GM12878 (cell line): ENCODE measurements at regions not wholly inside any gene's neighbourhood (a gene's known extent, or its start where the extent isn't known, plus 50 kb on each side); places are given as distances from the start of the nearest gene placed in this dataset.

Experiments used
- ATAC-seq: fragments of 200-7000 bp; cut with Tn5 transposase; 3 replicates; pipeline ENCODE4 v1.9.1; 2020; ENCODE audit warnings: mild to moderate bottlenecking, moderate library complexity
- BruUV-seq: library from RNA; stranded (reverse); fragments of 400-500 nt; replicated peaks from 2 replicates; lab custom pipeline; 2021; lab: Mats Ljungman, UMichigan
- CTCF ChIA-PET: fragments of 300-600 bp; sonication (Branson Sonifier 250); formaldehyde crosslinking; extraction: SDS; loops from one replicate; lab custom pipeline; 2021; ENCODE audit warnings: inconsistent platforms; lab: Yijun Ruan, JAX
- POLR2A ChIA-PET: fragments of 350-600 bp; formaldehyde crosslinking; extraction: SDS; loops from one replicate; lab custom pipeline; 2021; ENCODE audit warnings: inconsistent platforms; lab: Charles Lee
- RAD21 ChIA-PET: fragments of 300-600 bp; sonication (Branson Sonifier 250); formaldehyde crosslinking; loops from one replicate; lab custom pipeline; 2023; ENCODE audit warnings: antibody characterized with exemption; ENCODE audit not compliant: unreplicated experiment; lab: Charles Lee
- SMC1A ChIA-PET: fragments of 300-600 bp; sonication (Branson Sonifier 250); formaldehyde crosslinking; loops from one replicate; lab custom pipeline; 2023; ENCODE audit not compliant: unreplicated experiment, uncharacterized antibody; lab: Charles Lee
- DNase-seq: peaks from one replicate; pipeline ENCODE4 v3.0.0-alpha.2; 2011; ENCODE audit warnings: low read depth, low spot score
- FAIRE-seq: peaks from 3 replicates; lab custom pipeline; 2011; peaks lifted over from hg19 to GRCh38; lab: Jason Lieb, UNC
- H2AFZ ChIP-seq: 2 replicates; pipeline ENCODE4 v1.6.0; 2011; ENCODE audit warnings: low read depth, low read length, control low read depth; ENCODE audit not compliant: control insufficient read depth
- H3K27ac ChIP-seq: 2 replicates; pipeline ENCODE4 v1.5.1; 2011; ENCODE audit warnings: control low read depth; ENCODE audit not compliant: control insufficient read depth, insufficient read depth
- H3K27me3 ChIP-seq, 2 experiments: replicated peaks in 1 of 2; 2 replicates each; pipeline versions ENCODE4 v1.6.0 to v1.6.1; 2011; ENCODE audit warnings: low read length in 1 of 2; ENCODE audit not compliant: control insufficient read depth in 2 of 2, insufficient read depth in 2 of 2
- H3K36me3 ChIP-seq, 2 experiments: 2 replicates each; pipeline ENCODE4 v1.5.1; 2011; ENCODE audit warnings: low read length in 1 of 2; ENCODE audit not compliant: control insufficient read depth in 2 of 2, insufficient read depth in 2 of 2
- H3K4me1 ChIP-seq: 2 replicates; pipeline ENCODE4 v1.6.1; 2011; ENCODE audit warnings: mild to moderate bottlenecking, low read length, moderate library complexity, mixed read lengths; ENCODE audit not compliant: control insufficient read depth, insufficient read depth
- H3K4me2 ChIP-seq: 2 replicates; pipeline ENCODE4 v1.6.0; 2011; ENCODE audit warnings: control low read depth; ENCODE audit not compliant: control insufficient read depth, insufficient read depth
- H3K4me3 ChIP-seq: fragments of 200-600 bp; sonication (generic); 2 replicates; pipeline ENCODE4 v1.5.1; 2016
- H3K79me2 ChIP-seq: 2 replicates; pipeline ENCODE4 v1.6.0; 2011; ENCODE audit warnings: low read length; ENCODE audit not compliant: control insufficient read depth, insufficient read depth
- H3K9ac ChIP-seq: 2 replicates; pipeline ENCODE4 v1.8.0; 2011; ENCODE audit warnings: low read length, control low read depth, mixed read lengths; ENCODE audit not compliant: control insufficient read depth, insufficient read depth
- H3K9me3 ChIP-seq: replicated peaks from 3 replicates; pipeline ENCODE4 v1.5.1; 2011; ENCODE audit warnings: mild to moderate bottlenecking, low read length; ENCODE audit not compliant: control insufficient read depth, insufficient read depth
- H4K20me1 ChIP-seq: 2 replicates; pipeline ENCODE4 v1.6.0; 2011; ENCODE audit not compliant: control insufficient read depth, insufficient read depth
- ATF3 ChIP-seq: IDR thresholded peaks from 2 replicates; pipeline ENCODE4 v1.6.1; 2011; ENCODE audit warnings: low read depth, mild to moderate bottlenecking, low read length, moderate library complexity, borderline replicate concordance; ENCODE audit errors: extremely low read depth
- CREM ChIP-seq: IDR thresholded peaks from 2 replicates; pipeline ENCODE4 v1.6.1; 2014; ENCODE audit warnings: antibody characterized with exemption, low read depth
- LARP7 ChIP-seq: fragments of 450-650 bp; IDR thresholded peaks from 2 replicates; pipeline ENCODE4 v1.6.1; 2017; ENCODE audit warnings: mild to moderate bottlenecking
- MXI1 ChIP-seq: fragments of 150-350 bp; IDR thresholded peaks from 2 replicates; pipeline ENCODE4 v1.6.1; 2011; ENCODE audit warnings: low read depth, mild to moderate bottlenecking, inconsistent platforms, low read length, improper control_type of control experiment
- NRF1 ChIP-seq: conservative IDR thresholded peaks from 2 replicates; pipeline ENCODE4 v1.6.1; 2011; ENCODE audit warnings: mild to moderate bottlenecking, low read depth, low read length, improper control_type of control experiment
- PML ChIP-seq: IDR thresholded peaks from 2 replicates; pipeline ENCODE4 v1.6.1; 2012; ENCODE audit warnings: low read length, inconsistent platforms
- RBBP5 ChIP-seq: fragments of 200-600 bp; sonication (generic); conservative IDR thresholded peaks from 2 replicates; pipeline ENCODE4 v1.6.1; 2016
- SIX5 ChIP-seq: IDR thresholded peaks from 2 replicates; pipeline ENCODE4 v1.6.1; 2011; ENCODE audit warnings: mild to moderate bottlenecking, low read depth, low read length, moderate library complexity; ENCODE audit not compliant: severe bottlenecking
- TCF12 ChIP-seq: IDR thresholded peaks from 2 replicates; pipeline ENCODE4 v1.6.1; 2011; ENCODE audit warnings: low read depth, mild to moderate bottlenecking, low read length
- WRNIP1 ChIP-seq: IDR thresholded peaks from 2 replicates; pipeline ENCODE4 v1.6.1; 2011; ENCODE audit warnings: low read depth, low read length, improper control_type of control experiment, borderline replicate concordance
- ZBTB4 ChIP-seq: fragments of 450-650 bp; formaldehyde crosslinking; IDR thresholded peaks from 2 replicates; pipeline ENCODE4 v1.4.0; 2022; ENCODE audit warnings: mild to moderate bottlenecking, moderate library complexity
- ZNF217 ChIP-seq: fragments of 450-650 bp; IDR thresholded peaks from 2 replicates; pipeline ENCODE4 v1.6.1; 2017; ENCODE audit warnings: antibody characterized with exemption, mild to moderate bottlenecking
- WGBS: methylation state at CpG from one replicate; pipeline ENCODE4 v1.1.6; 2016; ENCODE audit warnings: low lambda C conversion rate; ENCODE audit not compliant: insufficient replicate concordance, insufficient coverage; ENCODE audit errors: missing lambda C conversion rate; 5-methylcytosine and 5-hydroxymethylcytosine counted together
- in situ Hi-C: fragments of 300-500 bp; cut with MboI; formaldehyde crosslinking; loops from 9 replicates; pipeline ENCODE4 v1.14.3; 2018; ENCODE audit warnings: mixed read lengths
- intact Hi-C: fragments of 100-400 bp; cut with micrococcal nuclease; formaldehyde crosslinking; loops from one replicate; pipeline ENCODE4 v1.14.2; 2022; ENCODE audit not compliant: unreplicated experiment
- TF ChIP-seq, protein P1 (sequence below): IDR thresholded peaks from 2 replicates; pipeline ENCODE4 v1.6.1; 2012; ENCODE audit warnings: low read depth, low read length, improper control_type of control experiment
- TF ChIP-seq, protein P2 (sequence below): fragments of 450-650 bp; IDR thresholded peaks from 2 replicates; pipeline ENCODE4 v1.6.1; 2017; ENCODE audit warnings: borderline replicate concordance
- TF ChIP-seq, protein P3 (sequence below): fragments of 450-650 bp; IDR thresholded peaks from 2 replicates; pipeline ENCODE4 v1.6.1; 2017; ENCODE audit warnings: mild to moderate bottlenecking, low read depth, inconsistent platforms; ENCODE audit not compliant: poor library complexity, severe bottlenecking
- TF ChIP-seq, protein P4 (sequence below): fragments of 450-650 bp; IDR thresholded peaks from 2 replicates; pipeline ENCODE4 v1.6.1; 2016; ENCODE audit warnings: mild to moderate bottlenecking

GRCh38 chr12:94799136-94799535, 148.8 kb upstream of the TMCC3 start:
- 100% methylated on average over 2 of the region's 2 CpGs for WGBS
- no peak overlapping the region for H3K27ac ChIP-seq
- ChIA-PET POLR2A (interaction anchor here (1.0 kb wide), 1 partner anchor 69 kb away, joined by 3 read pairs; no protein-coding TSS in a partner anchor), SMC1A (interaction anchor here (1.3 to 1.9 kb wide), 2 partner anchors 10 to 29 kb away, joined by 4 to 12 read pairs; no protein-coding TSS in a partner anchor), RAD21 (no interaction called here), CTCF (no interaction called here)
- intact Hi-C loops: no loop called here
- no peaks in the 10 kb centered on the region for H4K20me1 ChIP-seq
- H3K4me3 ChIP-seq: no peak overlapping the region
- no peaks in the 10 kb centered on the region for H3K27me3 ChIP-seq
- no TSS peak for BruUV-seq
- DNase-seq (no peak), ATAC-seq (no peak), FAIRE-seq (no peak)
- peaks cover 7% of the 10 kb centered on the region for H3K4me1 ChIP-seq
- in situ Hi-C loops: no loop called here
- peaks cover 5% of the 10 kb centered on the region; the same call in 2 of the 3 replicates for H3K9me3 ChIP-seq
- H3K79me2 ChIP-seq: peaks cover 87% of the 10 kb centered on the region
- H3K9ac ChIP-seq: no peak overlapping the region
- no peak overlapping the region for H2AFZ ChIP-seq
- H3K4me2 ChIP-seq: no peak overlapping the region
- H3K36me3 ChIP-seq: peaks cover 3 to 27% of the 10 kb centered on the region in 2 experiments
- TF ChIP-seq NRF1 (no peak), WRNIP1 (no peak), MXI1 (no peak), TCF12 (no peak), PML (no peak), ZNF217 (no peak), LARP7 (no peak), RBBP5 (no peak), ATF3 (no peak), ZBTB4 (no peak), SIX5 (no peak), CREM (no peak)
- TF ChIP-seq, protein P1, sequence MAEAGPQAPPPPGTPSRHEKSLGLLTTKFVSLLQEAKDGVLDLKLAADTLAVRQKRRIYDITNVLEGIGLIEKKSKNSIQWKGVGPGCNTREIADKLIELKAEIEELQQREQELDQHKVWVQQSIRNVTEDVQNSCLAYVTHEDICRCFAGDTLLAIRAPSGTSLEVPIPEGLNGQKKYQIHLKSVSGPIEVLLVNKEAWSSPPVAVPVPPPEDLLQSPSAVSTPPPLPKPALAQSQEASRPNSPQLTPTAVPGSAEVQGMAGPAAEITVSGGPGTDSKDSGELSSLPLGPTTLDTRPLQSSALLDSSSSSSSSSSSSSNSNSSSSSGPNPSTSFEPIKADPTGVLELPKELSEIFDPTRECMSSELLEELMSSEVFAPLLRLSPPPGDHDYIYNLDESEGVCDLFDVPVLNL: no peak
- TF ChIP-seq, protein P2, sequence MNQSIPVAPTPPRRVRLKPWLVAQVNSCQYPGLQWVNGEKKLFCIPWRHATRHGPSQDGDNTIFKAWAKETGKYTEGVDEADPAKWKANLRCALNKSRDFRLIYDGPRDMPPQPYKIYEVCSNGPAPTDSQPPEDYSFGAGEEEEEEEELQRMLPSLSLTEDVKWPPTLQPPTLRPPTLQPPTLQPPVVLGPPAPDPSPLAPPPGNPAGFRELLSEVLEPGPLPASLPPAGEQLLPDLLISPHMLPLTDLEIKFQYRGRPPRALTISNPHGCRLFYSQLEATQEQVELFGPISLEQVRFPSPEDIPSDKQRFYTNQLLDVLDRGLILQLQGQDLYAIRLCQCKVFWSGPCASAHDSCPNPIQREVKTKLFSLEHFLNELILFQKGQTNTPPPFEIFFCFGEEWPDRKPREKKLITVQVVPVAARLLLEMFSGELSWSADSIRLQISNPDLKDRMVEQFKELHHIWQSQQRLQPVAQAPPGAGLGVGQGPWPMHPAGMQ: no peak
- TF ChIP-seq, protein P3, sequence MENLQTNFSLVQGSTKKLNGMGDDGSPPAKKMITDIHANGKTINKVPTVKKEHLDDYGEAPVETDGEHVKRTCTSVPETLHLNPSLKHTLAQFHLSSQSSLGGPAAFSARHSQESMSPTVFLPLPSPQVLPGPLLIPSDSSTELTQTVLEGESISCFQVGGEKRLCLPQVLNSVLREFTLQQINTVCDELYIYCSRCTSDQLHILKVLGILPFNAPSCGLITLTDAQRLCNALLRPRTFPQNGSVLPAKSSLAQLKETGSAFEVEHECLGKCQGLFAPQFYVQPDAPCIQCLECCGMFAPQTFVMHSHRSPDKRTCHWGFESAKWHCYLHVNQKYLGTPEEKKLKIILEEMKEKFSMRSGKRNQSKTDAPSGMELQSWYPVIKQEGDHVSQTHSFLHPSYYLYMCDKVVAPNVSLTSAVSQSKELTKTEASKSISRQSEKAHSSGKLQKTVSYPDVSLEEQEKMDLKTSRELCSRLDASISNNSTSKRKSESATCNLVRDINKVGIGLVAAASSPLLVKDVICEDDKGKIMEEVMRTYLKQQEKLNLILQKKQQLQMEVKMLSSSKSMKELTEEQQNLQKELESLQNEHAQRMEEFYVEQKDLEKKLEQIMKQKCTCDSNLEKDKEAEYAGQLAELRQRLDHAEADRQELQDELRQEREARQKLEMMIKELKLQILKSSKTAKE: no peak
- TF ChIP-seq, protein P4, sequence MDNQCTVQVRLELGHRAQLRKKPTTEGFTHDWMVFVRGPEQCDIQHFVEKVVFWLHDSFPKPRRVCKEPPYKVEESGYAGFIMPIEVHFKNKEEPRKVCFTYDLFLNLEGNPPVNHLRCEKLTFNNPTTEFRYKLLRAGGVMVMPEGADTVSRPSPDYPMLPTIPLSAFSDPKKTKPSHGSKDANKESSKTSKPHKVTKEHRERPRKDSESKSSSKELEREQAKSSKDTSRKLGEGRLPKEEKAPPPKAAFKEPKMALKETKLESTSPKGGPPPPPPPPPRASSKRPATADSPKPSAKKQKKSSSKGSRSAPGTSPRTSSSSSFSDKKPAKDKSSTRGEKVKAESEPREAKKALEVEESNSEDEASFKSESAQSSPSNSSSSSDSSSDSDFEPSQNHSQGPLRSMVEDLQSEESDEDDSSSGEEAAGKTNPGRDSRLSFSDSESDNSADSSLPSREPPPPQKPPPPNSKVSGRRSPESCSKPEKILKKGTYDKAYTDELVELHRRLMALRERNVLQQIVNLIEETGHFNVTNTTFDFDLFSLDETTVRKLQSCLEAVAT: no peak
